ENCODE measurements at regions not wholly inside any gene's neighbourhood (a gene's known extent, or its start where the extent isn't known, plus 50 kb on each side); places are given as distances from the start of the nearest gene placed in this dataset.
"Not testable (repeated sequence)": the region's sequence is repeated elsewhere in the genome, so short reads cannot be mapped to it uniquely, and the experiment has no call there.

DNA sequence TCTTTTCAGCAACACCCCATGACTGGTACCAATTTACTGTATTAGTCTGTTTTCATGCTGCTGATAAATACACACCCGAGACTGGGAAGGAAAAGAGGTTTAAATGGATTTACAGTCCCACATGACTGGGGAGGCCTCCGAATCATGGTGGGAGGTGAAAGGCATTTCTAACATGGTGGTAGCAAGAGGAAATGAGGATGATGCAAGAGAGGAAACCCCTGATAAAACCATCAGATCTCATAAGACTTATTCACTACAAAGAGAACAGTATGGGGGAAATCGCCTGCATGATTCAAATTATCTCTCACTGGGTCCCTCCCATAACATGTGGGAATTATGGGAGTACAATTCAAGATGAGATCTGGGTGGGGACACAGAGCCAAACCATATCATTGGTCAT lies 393.6 kb downstream of the PTPRC start:
- TF ChIP-seq, protein P1, sequence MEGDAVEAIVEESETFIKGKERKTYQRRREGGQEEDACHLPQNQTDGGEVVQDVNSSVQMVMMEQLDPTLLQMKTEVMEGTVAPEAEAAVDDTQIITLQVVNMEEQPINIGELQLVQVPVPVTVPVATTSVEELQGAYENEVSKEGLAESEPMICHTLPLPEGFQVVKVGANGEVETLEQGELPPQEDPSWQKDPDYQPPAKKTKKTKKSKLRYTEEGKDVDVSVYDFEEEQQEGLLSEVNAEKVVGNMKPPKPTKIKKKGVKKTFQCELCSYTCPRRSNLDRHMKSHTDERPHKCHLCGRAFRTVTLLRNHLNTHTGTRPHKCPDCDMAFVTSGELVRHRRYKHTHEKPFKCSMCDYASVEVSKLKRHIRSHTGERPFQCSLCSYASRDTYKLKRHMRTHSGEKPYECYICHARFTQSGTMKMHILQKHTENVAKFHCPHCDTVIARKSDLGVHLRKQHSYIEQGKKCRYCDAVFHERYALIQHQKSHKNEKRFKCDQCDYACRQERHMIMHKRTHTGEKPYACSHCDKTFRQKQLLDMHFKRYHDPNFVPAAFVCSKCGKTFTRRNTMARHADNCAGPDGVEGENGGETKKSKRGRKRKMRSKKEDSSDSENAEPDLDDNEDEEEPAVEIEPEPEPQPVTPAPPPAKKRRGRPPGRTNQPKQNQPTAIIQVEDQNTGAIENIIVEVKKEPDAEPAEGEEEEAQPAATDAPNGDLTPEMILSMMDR (IDR thresholded peaks at IDR 0.05), result not testable (repeated sequence)
- not testable (repeated sequence) for TF ChIP-seq POLR2A (IDR thresholded peaks at IDR 0.05)
